GM23338 (cell line): ENCODE measurements at regions not wholly inside any gene's neighbourhood (a gene's known extent, or its start where the extent isn't known, plus 50 kb on each side); places are given as distances from the start of the nearest gene placed in this dataset.

Experiments
- ATAC-seq: fragments of 200-7000 bp; cut with Tn5 transposase; 3 replicates; pipeline ENCODE4 v1.9.1; 2020
- DNase-seq: peaks from one replicate; pipeline ENCODE4 v3.0.0-alpha.2; 2015; ENCODE audit warnings: low spot score
- H2AFZ ChIP-seq: fragments of 200-600 bp; sonication (generic); 2 replicates; pipeline ENCODE4 v1.8.0; 2016; ENCODE audit warnings: antibody characterized with exemption, mild to moderate bottlenecking, moderate library complexity
- H3F3A ChIP-seq: fragments of 200-600 bp; sonication (generic); replicated peaks from 2 replicates; pipeline ENCODE4 v1.8.0; 2017; ENCODE audit warnings: antibody characterized with exemption, mixed run types, low read depth
- H3K27ac ChIP-seq: fragments of 200-600 bp; sonication (generic); 2 replicates; pipeline ENCODE4 v1.6.1; 2016; ENCODE audit warnings: low read depth
- H3K27me3 ChIP-seq: fragments of 200-600 bp; sonication (generic); 2 replicates; pipeline ENCODE4 v1.8.0; 2016; ENCODE audit warnings: mild to moderate bottlenecking, mixed run types, moderate library complexity; ENCODE audit not compliant: insufficient read depth
- H3K36me3 ChIP-seq: fragments of 200-600 bp; sonication (generic); 2 replicates; pipeline ENCODE4 v1.8.0; 2016; ENCODE audit warnings: mild to moderate bottlenecking; ENCODE audit not compliant: insufficient read depth
- H3K4me1 ChIP-seq: fragments of 200-600 bp; sonication (generic); 2 replicates; pipeline ENCODE4 v1.8.0; 2016; ENCODE audit warnings: mild to moderate bottlenecking, moderate library complexity; ENCODE audit not compliant: insufficient read depth
- H3K4me2 ChIP-seq: fragments of 200-600 bp; sonication (generic); 2 replicates; pipeline ENCODE4 v1.7.1; 2017; ENCODE audit warnings: mixed run types
- H3K4me3 ChIP-seq: fragments of 200-600 bp; sonication (generic); 2 replicates; pipeline ENCODE4 v1.6.1; 2016; ENCODE audit warnings: mixed run types
- H3K79me2 ChIP-seq: fragments of 200-600 bp; sonication (generic); replicated peaks from 2 replicates; pipeline ENCODE4 v1.8.0; 2017; ENCODE audit warnings: mild to moderate bottlenecking; ENCODE audit not compliant: insufficient read depth
- H3K9me2 ChIP-seq: fragments of 200-600 bp; sonication (generic); 2 replicates; pipeline ENCODE4 v1.8.0; 2017; ENCODE audit not compliant: insufficient read depth
- H4K20me1 ChIP-seq: fragments of 200-600 bp; sonication (generic); replicated peaks from 2 replicates; pipeline ENCODE4 v1.8.0; 2017; ENCODE audit warnings: mild to moderate bottlenecking; ENCODE audit not compliant: insufficient read depth
- H3K27ac Mint-ChIP-seq: 2 replicates; pipeline ENCODE4 v1.8.0; 2020; ENCODE audit warnings: inconsistent platforms, mild to moderate bottlenecking, moderate library complexity, mixed read lengths
- H3K27me3 Mint-ChIP-seq: 3 replicates; pipeline ENCODE4 v1.8.0; 2022; ENCODE audit warnings: low read depth, mild to moderate bottlenecking, moderate library complexity, mixed read lengths, inconsistent platforms; ENCODE audit not compliant: insufficient read depth, poor library complexity
- H3K36me3 Mint-ChIP-seq: 3 replicates; pipeline ENCODE4 v1.8.0; 2021; ENCODE audit warnings: low read depth, mild to moderate bottlenecking, inconsistent platforms, moderate library complexity, mixed read lengths
- H3K4me1 Mint-ChIP-seq: 3 replicates; pipeline ENCODE4 v1.8.0; 2020; ENCODE audit warnings: mild to moderate bottlenecking, inconsistent platforms, mixed read lengths
- H3K4me3 Mint-ChIP-seq: 3 replicates; pipeline ENCODE4 v1.8.0; 2021; ENCODE audit warnings: moderate library complexity, mild to moderate bottlenecking, inconsistent platforms, mixed read lengths
- H3K9me3 Mint-ChIP-seq: 3 replicates; pipeline ENCODE4 v1.8.0; 2020; ENCODE audit warnings: moderate library complexity, mild to moderate bottlenecking, inconsistent platforms, mixed read lengths
- CREB1 ChIP-seq: fragments of 250-450 bp; sonication (Bioruptor Pico); IDR thresholded peaks from 2 replicates; pipeline ENCODE4 v1.5.0; 2020; ENCODE audit warnings: low read depth, mild to moderate bottlenecking, moderate library complexity
- EZH2 ChIP-seq: fragments of 200-600 bp; sonication (generic); IDR thresholded peaks from one replicate; pipeline ENCODE4 v1.8.0; 2017; ENCODE audit warnings: antibody characterized with exemption, mild to moderate bottlenecking, low read depth; ENCODE audit not compliant: unreplicated experiment
- EZH2phosphoT487 ChIP-seq: fragments of 200-600 bp; sonication (generic); IDR thresholded peaks from one replicate; pipeline ENCODE4 v1.8.1; 2018; ENCODE audit warnings: antibody characterized with exemption; ENCODE audit not compliant: unreplicated experiment
- NANOG ChIP-seq: IDR thresholded peaks from 2 replicates; pipeline ENCODE4 v1.6.1; 2016; ENCODE audit warnings: antibody characterized with exemption, borderline replicate concordance
- POLR2AphosphoS5 ChIP-seq: IDR thresholded peaks from 2 replicates; pipeline ENCODE4 v1.6.1; 2016; ENCODE audit warnings: antibody characterized with exemption, low read depth
- REST ChIP-seq: IDR thresholded peaks from one replicate; pipeline ENCODE4 v1.6.1; 2018; ENCODE audit warnings: antibody characterized with exemption; ENCODE audit not compliant: unreplicated experiment
- ZNF114 ChIP-seq: fragments of 250-450 bp; sonication (Bioruptor Pico); IDR thresholded peaks from 2 replicates; pipeline ENCODE4 v1.5.0; 2020; ENCODE audit warnings: mild to moderate bottlenecking, moderate library complexity
- TF ChIP-seq, protein P1 (sequence below): IDR thresholded peaks from 2 replicates; pipeline ENCODE4 v1.6.1; 2016; ENCODE audit warnings: antibody characterized with exemption
- TF ChIP-seq, protein P2 (sequence below), 2 experiments: fragments of 200-600 bp in 1 of 2; sonication (generic) in 1 of 2; conservative IDR thresholded peaks; 2 replicates each; pipeline versions ENCODE4 v1.5.1 to v1.6.1; 2016 to 2017; ENCODE audit warnings: antibody characterized with exemption in 2 of 2, low read depth in 2 of 2, mild to moderate bottlenecking in 2 of 2, moderate library complexity in 1 of 2
- TF ChIP-seq, protein P3 (sequence below): fragments of 250-450 bp; sonication (Bioruptor Pico); IDR thresholded peaks from 2 replicates; pipeline ENCODE4 v1.5.0; 2020; ENCODE audit warnings: mild to moderate bottlenecking, moderate library complexity

DNA sequence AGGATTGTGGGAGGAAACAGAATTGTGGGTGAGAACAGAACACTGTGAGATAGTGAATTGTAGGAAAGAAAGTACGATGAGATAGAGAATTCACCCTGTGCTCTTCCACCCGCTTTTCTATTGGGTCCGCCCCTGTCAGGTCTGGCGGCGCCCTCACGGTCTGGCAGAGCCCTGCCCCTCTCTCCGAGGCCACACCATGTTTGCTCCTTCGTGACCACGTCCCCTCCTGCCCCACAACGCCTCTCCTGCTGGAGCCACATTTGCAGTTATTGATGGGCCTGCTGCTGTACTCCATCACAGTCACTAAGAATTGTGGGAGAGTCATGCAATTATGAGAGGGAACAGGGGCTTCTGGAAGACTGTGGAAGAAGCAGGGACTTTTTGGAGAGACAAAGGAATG, 473.1 kb downstream of the KLF12 start:
- peaks cover 5% of the 10 kb centered on the region for H3K27me3 Mint-ChIP-seq
- H3F3A ChIP-seq: no peaks in the 10 kb centered on the region
- H3K27ac Mint-ChIP-seq: no peak overlapping the region
- TF ChIP-seq, protein P1, sequence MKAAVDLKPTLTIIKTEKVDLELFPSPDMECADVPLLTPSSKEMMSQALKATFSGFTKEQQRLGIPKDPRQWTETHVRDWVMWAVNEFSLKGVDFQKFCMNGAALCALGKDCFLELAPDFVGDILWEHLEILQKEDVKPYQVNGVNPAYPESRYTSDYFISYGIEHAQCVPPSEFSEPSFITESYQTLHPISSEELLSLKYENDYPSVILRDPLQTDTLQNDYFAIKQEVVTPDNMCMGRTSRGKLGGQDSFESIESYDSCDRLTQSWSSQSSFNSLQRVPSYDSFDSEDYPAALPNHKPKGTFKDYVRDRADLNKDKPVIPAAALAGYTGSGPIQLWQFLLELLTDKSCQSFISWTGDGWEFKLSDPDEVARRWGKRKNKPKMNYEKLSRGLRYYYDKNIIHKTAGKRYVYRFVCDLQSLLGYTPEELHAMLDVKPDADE: no peak
- TF ChIP-seq CREB1: no peak
- no peak for TF ChIP-seq ZNF114 (CRISPR knock-in tag)
- no peak for TF ChIP-seq EZH2phosphoT487
- TF ChIP-seq, protein P2, sequence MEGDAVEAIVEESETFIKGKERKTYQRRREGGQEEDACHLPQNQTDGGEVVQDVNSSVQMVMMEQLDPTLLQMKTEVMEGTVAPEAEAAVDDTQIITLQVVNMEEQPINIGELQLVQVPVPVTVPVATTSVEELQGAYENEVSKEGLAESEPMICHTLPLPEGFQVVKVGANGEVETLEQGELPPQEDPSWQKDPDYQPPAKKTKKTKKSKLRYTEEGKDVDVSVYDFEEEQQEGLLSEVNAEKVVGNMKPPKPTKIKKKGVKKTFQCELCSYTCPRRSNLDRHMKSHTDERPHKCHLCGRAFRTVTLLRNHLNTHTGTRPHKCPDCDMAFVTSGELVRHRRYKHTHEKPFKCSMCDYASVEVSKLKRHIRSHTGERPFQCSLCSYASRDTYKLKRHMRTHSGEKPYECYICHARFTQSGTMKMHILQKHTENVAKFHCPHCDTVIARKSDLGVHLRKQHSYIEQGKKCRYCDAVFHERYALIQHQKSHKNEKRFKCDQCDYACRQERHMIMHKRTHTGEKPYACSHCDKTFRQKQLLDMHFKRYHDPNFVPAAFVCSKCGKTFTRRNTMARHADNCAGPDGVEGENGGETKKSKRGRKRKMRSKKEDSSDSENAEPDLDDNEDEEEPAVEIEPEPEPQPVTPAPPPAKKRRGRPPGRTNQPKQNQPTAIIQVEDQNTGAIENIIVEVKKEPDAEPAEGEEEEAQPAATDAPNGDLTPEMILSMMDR (conservative IDR thresholded peaks at IDR 0.05; ENCODE audit: low read depth in 2 of 2): no peak
- TF ChIP-seq POLR2AphosphoS5: no peak
- TF ChIP-seq EZH2: no peak
- TF ChIP-seq NANOG: no peak
- no peak for TF ChIP-seq REST
- TF ChIP-seq, protein P3, sequence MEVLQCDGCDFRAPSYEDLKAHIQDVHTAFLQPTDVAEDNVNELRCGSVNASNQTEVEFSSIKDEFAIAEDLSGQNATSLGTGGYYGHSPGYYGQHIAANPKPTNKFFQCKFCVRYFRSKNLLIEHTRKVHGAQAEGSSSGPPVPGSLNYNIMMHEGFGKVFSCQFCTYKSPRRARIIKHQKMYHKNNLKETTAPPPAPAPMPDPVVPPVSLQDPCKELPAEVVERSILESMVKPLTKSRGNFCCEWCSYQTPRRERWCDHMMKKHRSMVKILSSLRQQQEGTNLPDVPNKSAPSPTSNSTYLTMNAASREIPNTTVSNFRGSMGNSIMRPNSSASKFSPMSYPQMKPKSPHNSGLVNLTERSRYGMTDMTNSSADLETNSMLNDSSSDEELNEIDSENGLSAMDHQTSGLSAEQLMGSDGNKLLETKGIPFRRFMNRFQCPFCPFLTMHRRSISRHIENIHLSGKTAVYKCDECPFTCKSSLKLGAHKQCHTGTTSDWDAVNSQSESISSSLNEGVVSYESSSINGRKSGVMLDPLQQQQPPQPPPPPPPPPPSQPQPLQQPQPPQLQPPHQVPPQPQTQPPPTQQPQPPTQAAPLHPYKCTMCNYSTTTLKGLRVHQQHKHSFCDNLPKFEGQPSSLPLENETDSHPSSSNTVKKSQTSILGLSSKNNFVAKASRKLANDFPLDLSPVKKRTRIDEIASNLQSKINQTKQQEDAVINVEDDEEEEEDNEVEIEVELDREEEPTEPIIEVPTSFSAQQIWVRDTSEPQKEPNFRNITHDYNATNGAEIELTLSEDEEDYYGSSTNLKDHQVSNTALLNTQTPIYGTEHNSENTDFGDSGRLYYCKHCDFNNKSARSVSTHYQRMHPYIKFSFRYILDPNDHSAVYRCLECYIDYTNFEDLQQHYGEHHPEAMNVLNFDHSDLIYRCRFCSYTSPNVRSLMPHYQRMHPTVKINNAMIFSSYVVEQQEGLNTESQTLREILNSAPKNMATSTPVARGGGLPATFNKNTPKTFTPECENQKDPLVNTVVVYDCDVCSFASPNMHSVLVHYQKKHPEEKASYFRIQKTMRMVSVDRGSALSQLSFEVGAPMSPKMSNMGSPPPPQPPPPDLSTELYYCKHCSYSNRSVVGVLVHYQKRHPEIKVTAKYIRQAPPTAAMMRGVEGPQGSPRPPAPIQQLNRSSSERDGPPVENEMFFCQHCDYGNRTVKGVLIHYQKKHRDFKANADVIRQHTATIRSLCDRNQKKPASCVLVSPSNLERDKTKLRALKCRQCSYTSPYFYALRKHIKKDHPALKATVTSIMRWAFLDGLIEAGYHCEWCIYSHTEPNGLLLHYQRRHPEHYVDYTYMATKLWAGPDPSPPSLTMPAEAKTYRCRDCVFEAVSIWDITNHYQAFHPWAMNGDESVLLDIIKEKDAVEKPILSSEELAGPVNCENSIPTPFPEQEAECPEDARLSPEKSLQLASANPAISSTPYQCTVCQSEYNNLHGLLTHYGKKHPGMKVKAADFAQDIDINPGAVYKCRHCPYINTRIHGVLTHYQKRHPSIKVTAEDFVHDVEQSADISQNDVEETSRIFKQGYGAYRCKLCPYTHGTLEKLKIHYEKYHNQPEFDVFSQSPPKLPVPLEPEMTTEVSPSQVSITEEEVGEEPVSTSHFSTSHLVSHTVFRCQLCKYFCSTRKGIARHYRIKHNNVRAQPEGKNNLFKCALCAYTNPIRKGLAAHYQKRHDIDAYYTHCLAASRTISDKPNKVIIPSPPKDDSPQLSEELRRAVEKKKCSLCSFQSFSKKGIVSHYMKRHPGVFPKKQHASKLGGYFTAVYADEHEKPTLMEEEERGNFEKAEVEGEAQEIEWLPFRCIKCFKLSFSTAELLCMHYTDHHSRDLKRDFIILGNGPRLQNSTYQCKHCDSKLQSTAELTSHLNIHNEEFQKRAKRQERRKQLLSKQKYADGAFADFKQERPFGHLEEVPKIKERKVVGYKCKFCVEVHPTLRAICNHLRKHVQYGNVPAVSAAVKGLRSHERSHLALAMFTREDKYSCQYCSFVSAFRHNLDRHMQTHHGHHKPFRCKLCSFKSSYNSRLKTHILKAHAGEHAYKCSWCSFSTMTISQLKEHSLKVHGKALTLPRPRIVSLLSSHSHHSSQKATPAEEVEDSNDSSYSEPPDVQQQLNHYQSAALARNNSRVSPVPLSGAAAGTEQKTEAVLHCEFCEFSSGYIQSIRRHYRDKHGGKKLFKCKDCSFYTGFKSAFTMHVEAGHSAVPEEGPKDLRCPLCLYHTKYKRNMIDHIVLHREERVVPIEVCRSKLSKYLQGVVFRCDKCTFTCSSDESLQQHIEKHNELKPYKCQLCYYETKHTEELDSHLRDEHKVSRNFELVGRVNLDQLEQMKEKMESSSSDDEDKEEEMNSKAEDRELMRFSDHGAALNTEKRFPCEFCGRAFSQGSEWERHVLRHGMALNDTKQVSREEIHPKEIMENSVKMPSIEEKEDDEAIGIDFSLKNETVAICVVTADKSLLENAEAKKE: no peak
- no peak overlapping the region for H3K4me3 ChIP-seq
- no peaks in the 10 kb centered on the region for H3K36me3 ChIP-seq
- H3K4me1 ChIP-seq: no peaks in the 10 kb centered on the region
- no peak overlapping the region for H3K4me2 ChIP-seq
- H4K20me1 ChIP-seq: no peaks in the 10 kb centered on the region
- no peak for ATAC-seq
- H3K9me3 Mint-ChIP-seq: no peaks in the 10 kb centered on the region; the same call in 1 of the 3 replicates
- H3K4me1 Mint-ChIP-seq: no peaks in the 10 kb centered on the region; the same call in 2 of the 3 replicates
- peak overlapping the region; percentile 28; the same call in 1 of the 2 replicates for H2AFZ ChIP-seq
- H3K79me2 ChIP-seq: no peaks in the 10 kb centered on the region
- no peak overlapping the region for H3K4me3 Mint-ChIP-seq
- no peak overlapping the region for H3K27ac ChIP-seq
- DNase-seq: no peak
- H3K36me3 Mint-ChIP-seq: no peaks in the 10 kb centered on the region
- peaks cover 6% of the 10 kb centered on the region; the same call in 1 of the 2 replicates for H3K9me2 ChIP-seq
- no peaks in the 10 kb centered on the region for H3K27me3 ChIP-seq
